ENCODE measurements at regions not wholly inside any gene's neighbourhood (a gene's known extent, or its start where the extent isn't known, plus 50 kb on each side); places are given as distances from the start of the nearest gene placed in this dataset.

DNA sequence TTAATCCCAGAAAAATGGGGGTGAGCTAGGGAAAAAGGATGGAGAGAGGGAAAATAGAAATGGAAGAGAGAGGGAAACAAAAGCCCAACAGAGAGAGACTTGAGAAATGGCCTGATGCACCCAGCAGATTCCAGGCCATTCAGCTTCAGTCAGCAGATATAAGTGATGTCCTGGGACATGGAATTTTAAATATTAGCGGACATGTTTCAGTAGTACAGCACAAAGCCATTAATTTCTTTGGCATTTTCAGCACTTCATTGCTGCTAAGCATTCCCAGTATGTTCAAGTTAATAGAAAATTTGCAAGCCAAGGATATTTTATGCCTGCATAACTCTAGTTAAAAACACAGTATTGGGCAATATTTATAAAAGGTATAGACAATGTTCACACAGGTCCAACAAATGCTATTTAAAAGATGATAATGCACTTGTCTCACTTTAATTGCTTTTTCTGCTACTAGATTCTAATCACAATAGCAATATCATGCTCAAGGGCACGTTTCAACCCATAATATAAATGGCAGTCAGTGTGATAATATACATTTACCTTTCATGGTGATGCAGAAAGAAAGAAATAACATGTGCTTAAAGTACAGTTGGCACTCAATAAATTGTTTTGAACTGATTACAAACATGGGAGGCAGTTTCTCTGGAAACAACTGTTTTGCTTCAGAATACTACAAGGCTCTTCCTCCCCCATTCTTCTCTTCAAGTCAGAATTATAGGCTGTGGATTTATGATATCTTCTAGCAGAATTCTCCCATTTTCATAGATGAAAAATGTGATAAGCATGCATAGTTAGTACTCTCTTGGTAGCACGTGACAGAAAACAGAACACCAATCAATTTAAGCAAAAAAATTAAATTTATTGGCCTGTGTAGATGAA lies 108.1 kb upstream of the MAGI3 start:
- TF ChIP-seq CTCF (conservative IDR thresholded peaks at IDR 0.05) (no peak), ZFX (IDR thresholded peaks at IDR 0.05) (no peak)
